WTC11 (cell line): ENCODE measurements at regions not wholly inside any gene's neighbourhood (a gene's known extent, or its start where the extent isn't known, plus 50 kb on each side); places are given as distances from the start of the nearest gene placed in this dataset.

Experiments
- AFF4 ChIP-seq: sonication (generic); formaldehyde crosslinking; IDR thresholded peaks from 2 replicates; pipeline ENCODE4 v1.8.1; 2023; ENCODE audit warnings: mild to moderate bottlenecking, missing genetic modification reagents, borderline replicate concordance
- AR ChIP-seq: fragments of 250-450 bp; sonication (Bioruptor Pico); IDR thresholded peaks from 2 replicates; pipeline ENCODE4 v1.9.0; 2021; ENCODE audit warnings: mild to moderate bottlenecking
- ATF1 ChIP-seq: sonication (generic); formaldehyde crosslinking; IDR thresholded peaks from 2 replicates; pipeline ENCODE4 v1.8.1; 2023; ENCODE audit warnings: mild to moderate bottlenecking, moderate library complexity, missing genetic modification reagents
- FOXP1 ChIP-seq: sonication (generic); formaldehyde crosslinking; IDR thresholded peaks from 2 replicates; pipeline ENCODE4 v1.8.0; 2022; ENCODE audit warnings: missing genetic modification reagents, mild to moderate bottlenecking, moderate library complexity, borderline replicate concordance
- HMGA2 ChIP-seq: fragments of 250-450 bp; sonication (Bioruptor Pico); IDR thresholded peaks from 2 replicates; pipeline ENCODE4 v1.4.0; 2021; ENCODE audit warnings: mild to moderate bottlenecking, moderate library complexity
- HMGXB4 ChIP-seq: sonication (generic); formaldehyde crosslinking; IDR thresholded peaks from 2 replicates; pipeline ENCODE4 v1.8.1; 2023; ENCODE audit warnings: mild to moderate bottlenecking, moderate library complexity, missing genetic modification reagents
- IRF2 ChIP-seq: sonication (generic); formaldehyde crosslinking; IDR thresholded peaks from 2 replicates; pipeline ENCODE4 v1.8.0; 2022; ENCODE audit warnings: low read depth, missing genetic modification reagents, borderline replicate concordance
- KAT7 ChIP-seq: sonication (generic); formaldehyde crosslinking; IDR thresholded peaks from 2 replicates; pipeline ENCODE4 v1.8.1; 2023; ENCODE audit warnings: missing genetic modification reagents, mild to moderate bottlenecking, borderline replicate concordance
- NFATC4 ChIP-seq: fragments of 250-450 bp; sonication (Bioruptor Pico); IDR thresholded peaks from 2 replicates; pipeline ENCODE4 v1.9.0; 2021; ENCODE audit warnings: mild to moderate bottlenecking
- NFE2L1 ChIP-seq: sonication (generic); formaldehyde crosslinking; IDR thresholded peaks from 2 replicates; pipeline ENCODE4 v1.8.1; 2023; ENCODE audit warnings: missing genetic modification reagents
- RELA ChIP-seq: sonication (generic); formaldehyde crosslinking; IDR thresholded peaks from 2 replicates; pipeline ENCODE4 v1.8.1; 2022; ENCODE audit warnings: missing genetic modification reagents, mild to moderate bottlenecking, borderline replicate concordance
- SMAD4 ChIP-seq: sonication (generic); formaldehyde crosslinking; IDR thresholded peaks from 2 replicates; pipeline ENCODE4 v1.8.0; 2022; ENCODE audit warnings: mild to moderate bottlenecking, missing genetic modification reagents
- STAT6 ChIP-seq: sonication (generic); formaldehyde crosslinking; conservative IDR thresholded peaks from 2 replicates; pipeline ENCODE4 v1.8.1; 2023; ENCODE audit warnings: mild to moderate bottlenecking, low read depth, missing genetic modification reagents, moderate library complexity
- USF1 ChIP-seq: sonication (generic); formaldehyde crosslinking; IDR thresholded peaks from 2 replicates; pipeline ENCODE4 v1.8.0; 2022; ENCODE audit warnings: mild to moderate bottlenecking, missing genetic modification reagents
- ZBTB43 ChIP-seq: sonication (generic); formaldehyde crosslinking; IDR thresholded peaks from 2 replicates; pipeline ENCODE4 v1.8.1; 2023; ENCODE audit warnings: mild to moderate bottlenecking, missing genetic modification reagents
- ZNF219 ChIP-seq: sonication (generic); formaldehyde crosslinking; IDR thresholded peaks from 2 replicates; pipeline ENCODE4 v1.8.0; 2023; ENCODE audit warnings: missing genetic modification reagents, mild to moderate bottlenecking, borderline replicate concordance
- ZNF532 ChIP-seq: fragments of 250-450 bp; sonication (Bioruptor Pico); IDR thresholded peaks from 2 replicates; pipeline ENCODE4 v1.9.0; 2021; ENCODE audit warnings: mild to moderate bottlenecking, borderline replicate concordance
- ZSCAN18 ChIP-seq: fragments of 250-450 bp; sonication (Bioruptor Pico); IDR thresholded peaks from 2 replicates; pipeline ENCODE4 v2.1.2; 2022; ENCODE audit warnings: mild to moderate bottlenecking, moderate library complexity

- TF ChIP-seq NFATC4 (CRISPR knock-in tag): no peak
- peak; percentile 85 for TF ChIP-seq USF1 (CRISPR knock-in tag)
- peak; percentile 76 for TF ChIP-seq ZBTB43
- TF ChIP-seq ATF1 (CRISPR knock-in tag): no peak
- TF ChIP-seq NFE2L1: no peak
- no peak for TF ChIP-seq ZSCAN18 (CRISPR knock-in tag)
- no peak for TF ChIP-seq KAT7
- TF ChIP-seq IRF2 (CRISPR knock-in tag): no peak
- no peak for TF ChIP-seq ZNF219 (CRISPR knock-in tag)
- TF ChIP-seq HMGXB4: no peak
- TF ChIP-seq ZNF532 (CRISPR knock-in tag): no peak
- TF ChIP-seq RELA (CRISPR knock-in tag): no peak
- no peak for TF ChIP-seq STAT6 (CRISPR knock-in tag)
- TF ChIP-seq HMGA2 (CRISPR knock-in tag): no peak
- no peak for TF ChIP-seq AR (CRISPR knock-in tag)
- TF ChIP-seq SMAD4 (CRISPR knock-in tag): no peak
- TF ChIP-seq FOXP1 (CRISPR knock-in tag): peak; percentile 35; the same call in 1 of the 2 replicates
- TF ChIP-seq AFF4 (CRISPR knock-in tag): no peak
Observed at GRCh38 chr9:129334105-129334935, 156.3 kb upstream of the IER5L start (continued).
